ENCODE measurements at regions not wholly inside any gene's neighbourhood (a gene's known extent, or its start where the extent isn't known, plus 50 kb on each side); places are given as distances from the start of the nearest gene placed in this dataset.

GRCh38 chr18:73264562-73264921 lies 396.8 kb upstream of the NETO1 start (continued):
- TF ChIP-seq FOXA1 (IDR thresholded peaks at IDR 0.05) (no peak), HNF4G (IDR thresholded peaks at IDR 0.05) (no peak), ATF3 (IDR thresholded peaks at IDR 0.05) (no peak), HNF4A (conservative IDR thresholded peaks at IDR 0.05) (no peak), MAX (IDR thresholded peaks at IDR 0.05) (no peak), GABPA (IDR thresholded peaks at IDR 0.05 in 1 of 2, conservative IDR thresholded peaks at IDR 0.05 in 1 of 2) (no peak), CTCF (IDR thresholded peaks at IDR 0.05; ENCODE audit: low read depth, low read length, missing input control) (no peak)

GRCh38 chr18:73261923-73262322 lies 394.1 kb upstream of the NETO1 start:
- Histone ChIP-seq H3K9me3 (ENCODE audit: control insufficient read depth in 4 of 4, low read length in 3 of 4) (no peaks in the 10 kb centered on the region), H3K4me1 (ENCODE audit: control insufficient read depth in 4 of 4, insufficient read depth in 4 of 4, low read length in 3 of 4) (peaks cover 0 to 8% (median 1%) of the 10 kb centered on the region in 4 donors), H3K27me3 (ENCODE audit: control insufficient read depth in 4 of 4, insufficient read depth in 4 of 4, low read length in 3 of 4) (no peaks in the 10 kb centered on the region), H3K4me3 (ENCODE audit: low read depth in 1 of 3, low read length in 3 of 3) (no peak overlapping the region), H3K9ac (ENCODE audit: low read depth in 1 of 2, low read length in 2 of 2) (no peak overlapping the region), H3K36me3 (ENCODE audit: control insufficient read depth in 4 of 4, insufficient read depth in 3 of 4, low read depth in 1 of 4, low read length in 3 of 4) (no peaks in the 10 kb centered on the region), H3K27ac (ENCODE audit: low read depth in 1 of 2, low read length in 2 of 2) (no peak overlapping the region)
- no peak for DNase-seq (ENCODE audit: low spot score)
- TF ChIP-seq RAD21 (IDR thresholded peaks at IDR 0.05) (no peak), RXRA (IDR thresholded peaks at IDR 0.05) (no peak), NR2F2 (IDR thresholded peaks at IDR 0.05) (no peak)
- 57% methylated on average over 1 of the region's 1 CpG for WGBS

GRCh38 chr18:73261243-73261642 lies 393.5 kb upstream of the NETO1 start:
- H3K9me3 ChIP-seq (ENCODE audit: control insufficient read depth in 4 of 4, low read length in 3 of 4), result no peaks in the 10 kb centered on the region
- H3K27me3 ChIP-seq (ENCODE audit: control insufficient read depth in 4 of 4, insufficient read depth in 4 of 4, low read length in 3 of 4), result no peaks in the 10 kb centered on the region
- TF ChIP-seq HNF4G (IDR thresholded peaks at IDR 0.05) (no peak), HNF4A (conservative IDR thresholded peaks at IDR 0.05) (no peak), RXRA (IDR thresholded peaks at IDR 0.05) (no peak), ZBTB33 (IDR thresholded peaks at IDR 0.05) (no peak), FOXA2 (IDR thresholded peaks at IDR 0.05) (no peak), ATF3 (IDR thresholded peaks at IDR 0.05) (no peak), RAD21 (IDR thresholded peaks at IDR 0.05) (no peak), YY1 (IDR thresholded peaks at IDR 0.05) (no peak), EGR1 (IDR thresholded peaks at IDR 0.05; ENCODE audit: low read depth in 2 of 2) (no peak), CTCF (IDR thresholded peaks at IDR 0.05; ENCODE audit: low read depth, low read length, missing input control) (no peak), FOXA1 (IDR thresholded peaks at IDR 0.05) (no peak), REST (IDR thresholded peaks at IDR 0.05) (no peak)
- H3K27ac ChIP-seq (ENCODE audit: low read depth in 1 of 2, low read length in 2 of 2), result no peak overlapping the region
- no peak overlapping the region for H3K4me3 ChIP-seq (ENCODE audit: low read depth in 1 of 3, low read length in 3 of 3)
- no peak for DNase-seq (ENCODE audit: low spot score)
- 72% methylated on average over 4 of the region's 4 CpGs for WGBS
- H3K4me1 ChIP-seq (ENCODE audit: control insufficient read depth in 4 of 4, insufficient read depth in 4 of 4, low read length in 3 of 4), result peaks cover 0 to 8% (median 1%) of the 10 kb centered on the region in 4 donors
- no peaks in the 10 kb centered on the region for H3K36me3 ChIP-seq (ENCODE audit: control insufficient read depth in 4 of 4, insufficient read depth in 3 of 4, low read depth in 1 of 4, low read length in 3 of 4)
- no peak overlapping the region for H3K9ac ChIP-seq (ENCODE audit: low read depth in 1 of 2, low read length in 2 of 2)

All from liver (tissue), 8 donors.